HG03196 (cell line): ENCODE measurements at regions not wholly inside any gene's neighbourhood (a gene's known extent, or its start where the extent isn't known, plus 50 kb on each side); places are given as distances from the start of the nearest gene placed in this dataset.

Source experiments
- ATAC-seq: cut with Tn5 transposase; IDR thresholded peaks from one replicate; pipeline ENCODE4 v1.9.1; 2021; ENCODE audit not compliant: unreplicated experiment

- ATAC-seq: no peak
Observed at GRCh38 chr11:128407962-128408361, 179.4 kb downstream of the ETS1 start.

- no peak for ATAC-seq
Observed at GRCh38 chr11:128405714-128406662, 181.4 kb downstream of the ETS1 start.

DNA sequence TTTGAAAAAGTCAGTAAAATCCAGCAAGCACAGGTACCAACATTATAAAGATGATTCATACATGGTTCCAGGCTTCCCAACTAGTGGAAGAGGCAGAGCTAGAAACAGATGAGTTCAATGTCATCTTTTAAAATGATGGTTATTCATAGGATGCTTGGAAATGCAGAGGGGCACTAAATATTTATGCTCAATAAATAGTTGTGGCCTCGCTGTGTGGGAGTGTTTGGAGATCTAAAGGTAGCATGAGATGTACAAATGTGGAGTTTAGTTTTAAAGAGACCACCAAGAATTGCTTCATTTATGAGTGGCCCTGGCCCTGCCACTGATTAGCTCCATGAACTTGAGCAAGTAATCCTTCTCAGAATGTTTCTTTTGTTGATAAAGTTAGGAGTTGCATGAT, 182.2 kb downstream of the ETS1 start:
- ATAC-seq: no peak

- no peak for ATAC-seq
Observed at GRCh38 chr11:128404437-128404836, 182.9 kb downstream of the ETS1 start.

DNA sequence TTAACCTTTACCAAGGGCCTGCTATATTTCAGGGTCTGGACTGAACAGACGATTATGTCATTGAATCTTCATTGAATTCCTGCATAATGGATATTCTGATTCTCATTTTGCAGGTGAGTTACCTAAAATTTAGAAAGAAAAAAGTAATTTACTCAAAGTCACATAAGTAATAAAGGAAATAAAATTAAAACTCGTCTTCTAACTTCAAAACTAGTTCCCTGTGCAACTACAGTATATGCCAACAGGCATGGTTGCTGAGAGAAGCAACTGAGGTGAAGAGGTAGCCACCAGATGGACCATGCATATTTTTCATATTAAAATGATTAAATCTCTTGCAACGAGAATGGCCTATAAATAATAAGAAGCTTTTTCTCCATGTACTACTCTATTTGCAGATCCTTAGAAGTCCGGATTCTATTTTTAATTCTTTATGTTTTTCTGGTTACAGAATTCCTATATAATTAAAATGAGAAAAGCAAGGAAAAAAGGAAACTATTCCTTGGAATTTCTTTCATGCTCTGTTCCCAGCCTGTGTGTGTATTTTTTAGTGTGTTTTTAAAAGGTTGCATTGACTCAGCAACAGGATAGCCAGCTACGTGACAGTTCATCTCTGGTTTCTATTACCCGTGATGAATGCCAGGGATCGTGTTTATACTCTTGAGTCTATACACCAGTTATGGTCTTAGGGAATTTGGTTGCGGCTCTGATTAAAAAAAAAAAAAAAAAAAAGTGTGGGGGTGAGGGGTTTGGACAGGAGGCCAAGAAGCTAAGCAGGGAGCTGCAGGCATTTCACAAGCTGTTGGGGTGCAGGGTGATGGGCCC, 186.8 kb downstream of the ETS1 start:
- no peak for ATAC-seq

- no peak for ATAC-seq
Observed at GRCh38 chr11:128399251-128400121, 187.9 kb downstream of the ETS1 start.

DNA sequence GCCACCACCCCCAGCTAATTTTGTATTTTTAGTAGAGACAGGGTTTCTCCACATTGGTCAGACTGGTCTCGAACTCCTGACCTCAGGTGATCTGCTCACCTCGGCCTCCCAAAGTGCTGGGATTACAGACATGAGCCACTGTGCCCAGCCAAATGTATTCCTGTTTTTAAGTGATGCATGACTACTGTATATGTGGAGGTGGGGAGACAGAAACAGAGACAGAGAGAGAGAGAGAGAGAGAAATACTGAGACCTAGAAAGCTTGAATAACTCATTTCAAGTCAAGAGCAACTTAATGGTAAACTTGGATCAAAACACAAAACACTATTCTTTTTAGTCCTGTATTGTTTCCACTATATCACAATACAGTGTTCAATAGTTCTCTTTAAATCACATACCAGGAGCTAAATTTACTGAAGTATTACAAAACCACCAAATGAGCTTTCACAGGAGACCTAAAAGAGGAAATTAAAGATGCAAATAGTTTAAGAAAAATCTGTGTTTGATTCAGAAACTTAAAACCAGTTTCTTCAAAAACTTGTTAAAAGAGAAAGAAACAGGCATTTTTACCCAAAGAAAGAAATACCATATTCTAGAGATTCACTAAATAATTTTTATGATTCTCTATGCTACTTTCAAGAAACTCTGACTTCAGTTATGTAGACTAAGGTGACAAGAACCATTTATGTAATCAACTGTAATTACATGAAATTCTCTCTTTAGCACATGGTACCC, 188.7 kb downstream of the ETS1 start:
- no peak for ATAC-seq

DNA sequence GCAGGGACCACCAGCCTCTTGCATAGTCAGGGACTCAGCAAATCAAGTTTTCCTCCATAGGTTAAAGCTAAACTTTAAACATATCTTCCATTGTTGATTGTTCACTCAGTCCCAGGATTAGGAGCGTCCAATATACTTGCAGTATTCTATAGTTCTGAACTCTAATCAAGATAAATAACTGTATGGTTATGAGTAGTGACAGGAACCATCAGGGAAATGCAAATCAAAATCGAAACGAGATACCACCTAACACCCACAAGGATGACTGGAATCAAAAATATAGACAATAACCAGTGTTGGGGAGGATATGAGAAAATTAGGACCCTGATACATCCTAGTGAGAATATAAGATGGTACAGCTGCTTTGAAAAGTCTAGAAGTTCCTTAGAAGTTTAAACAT, 190.0 kb downstream of the ETS1 start:
- ATAC-seq: no peak

DNA sequence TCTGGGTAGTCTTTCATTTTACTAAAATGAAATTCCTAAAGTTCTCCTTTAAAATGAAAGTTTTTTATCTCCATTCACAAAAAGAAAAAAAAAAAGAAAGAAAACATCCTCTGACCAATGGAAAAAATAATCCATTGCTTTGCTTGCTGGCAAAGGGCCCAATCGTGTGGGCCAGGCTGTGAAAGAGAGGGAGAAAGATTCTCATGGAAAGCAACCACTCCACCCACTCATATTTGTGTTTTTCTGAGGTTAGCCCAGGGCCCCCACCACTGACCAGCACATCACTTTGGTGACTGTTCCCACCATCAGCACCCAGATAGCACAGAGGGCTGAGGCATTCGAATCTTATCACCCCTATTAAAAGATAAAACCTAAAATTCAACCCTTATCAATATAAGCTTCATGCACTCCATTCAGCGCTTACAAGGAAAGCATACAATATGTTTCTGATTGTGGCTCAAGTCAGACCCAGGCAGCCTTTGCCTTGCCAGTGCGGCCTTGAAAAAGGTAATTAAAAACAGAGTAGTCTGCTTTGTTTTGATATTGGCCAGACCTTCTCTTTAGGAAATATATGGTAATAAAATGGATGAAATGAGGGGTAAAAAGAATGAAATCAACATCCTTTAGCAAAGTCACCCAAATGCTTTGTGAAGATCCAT, 192.8 kb downstream of the ETS1 start:
- ATAC-seq: no peak

DNA sequence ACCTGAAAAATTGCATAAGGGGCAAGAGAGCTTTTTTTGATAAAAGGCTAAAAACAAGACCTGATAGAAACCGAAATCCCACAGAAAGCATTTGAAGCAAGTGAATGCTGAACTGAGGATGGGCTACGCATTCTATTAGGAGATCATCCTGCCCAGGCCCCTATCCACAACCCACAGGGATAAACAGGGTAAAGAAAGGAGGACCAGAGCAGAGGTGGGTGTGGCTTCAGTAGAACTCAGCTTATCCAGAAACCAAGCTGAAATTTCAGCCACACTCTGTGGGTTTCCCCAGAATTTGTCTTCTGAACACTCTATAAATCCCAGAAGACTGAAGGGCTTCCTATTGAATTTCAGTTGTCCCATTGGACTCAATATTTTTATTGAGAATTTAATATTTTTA, 195.1 kb downstream of the ETS1 start:
- ATAC-seq: no peak

DNA sequence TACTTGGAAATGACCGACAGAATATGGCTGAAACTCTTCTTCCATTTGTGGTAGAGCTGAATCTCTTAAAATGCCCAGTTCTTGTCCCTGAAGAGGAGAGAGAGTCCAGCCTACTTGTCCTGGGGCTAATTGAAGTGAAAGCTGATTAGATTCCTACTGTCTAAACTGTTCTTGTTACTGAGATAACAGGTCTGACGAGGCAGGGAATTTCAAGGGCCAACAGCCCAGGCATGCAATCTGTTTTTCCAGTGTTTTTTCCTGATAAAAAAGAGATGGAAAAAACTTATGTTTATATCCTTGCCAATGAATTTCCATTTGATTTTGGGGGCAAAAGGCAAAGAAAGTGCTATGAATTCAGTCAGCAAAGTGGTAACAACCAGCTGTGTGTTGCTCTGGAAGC, 195.5 kb downstream of the ETS1 start:
- no peak for ATAC-seq

DNA sequence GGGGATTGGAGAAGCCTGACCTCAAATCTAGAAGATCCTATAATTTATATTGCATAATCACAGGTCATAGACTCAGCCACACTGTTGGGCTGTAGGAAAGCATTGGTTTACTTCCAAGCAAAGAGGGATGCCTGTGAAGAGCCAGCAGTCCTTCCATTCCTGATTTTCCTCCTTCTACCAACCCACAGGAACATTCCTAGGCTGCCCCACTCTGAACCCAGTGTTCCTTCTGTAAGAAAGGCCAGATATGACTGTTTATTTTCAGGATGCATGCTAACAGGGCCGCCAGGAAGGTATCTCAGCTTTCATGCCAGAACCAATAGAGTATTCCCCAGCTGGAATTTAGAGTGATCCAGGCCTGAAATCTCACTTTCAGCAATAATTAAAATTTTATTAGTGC, 197.1 kb downstream of the ETS1 start:
- ATAC-seq: no peak

GRCh38 chr11:128389461-128389976, 197.8 kb downstream of the ETS1 start:
- ATAC-seq: no peak

DNA sequence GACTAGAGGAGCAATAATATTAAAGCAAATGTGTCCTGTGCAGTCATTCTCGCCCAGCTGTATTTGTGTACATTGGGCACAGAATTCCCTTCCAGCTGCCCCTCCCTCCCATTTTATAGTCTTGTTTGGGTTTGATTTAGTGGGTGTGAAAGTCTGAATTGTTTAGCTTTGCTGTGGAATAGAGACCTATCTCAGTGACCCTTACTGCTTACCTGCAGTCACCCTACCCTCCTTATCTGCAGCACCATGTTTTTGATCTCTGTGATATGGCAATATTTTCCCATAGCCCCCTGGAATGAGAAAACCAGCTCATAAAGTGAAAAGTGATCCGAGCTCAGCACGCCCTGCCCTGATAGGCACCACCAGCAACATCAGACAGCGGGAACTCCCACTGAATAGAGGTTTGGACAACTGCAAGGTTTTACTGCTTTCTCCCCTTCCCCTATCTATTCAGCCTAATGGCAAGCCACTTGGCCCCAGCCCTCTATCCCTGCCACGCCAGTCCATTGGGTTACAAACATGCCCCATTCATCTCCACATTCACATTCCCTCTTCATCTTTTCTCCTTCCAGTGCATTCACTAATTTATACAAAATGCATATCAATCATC, 199.0 kb downstream of the ETS1 start:
- no peak for ATAC-seq

DNA sequence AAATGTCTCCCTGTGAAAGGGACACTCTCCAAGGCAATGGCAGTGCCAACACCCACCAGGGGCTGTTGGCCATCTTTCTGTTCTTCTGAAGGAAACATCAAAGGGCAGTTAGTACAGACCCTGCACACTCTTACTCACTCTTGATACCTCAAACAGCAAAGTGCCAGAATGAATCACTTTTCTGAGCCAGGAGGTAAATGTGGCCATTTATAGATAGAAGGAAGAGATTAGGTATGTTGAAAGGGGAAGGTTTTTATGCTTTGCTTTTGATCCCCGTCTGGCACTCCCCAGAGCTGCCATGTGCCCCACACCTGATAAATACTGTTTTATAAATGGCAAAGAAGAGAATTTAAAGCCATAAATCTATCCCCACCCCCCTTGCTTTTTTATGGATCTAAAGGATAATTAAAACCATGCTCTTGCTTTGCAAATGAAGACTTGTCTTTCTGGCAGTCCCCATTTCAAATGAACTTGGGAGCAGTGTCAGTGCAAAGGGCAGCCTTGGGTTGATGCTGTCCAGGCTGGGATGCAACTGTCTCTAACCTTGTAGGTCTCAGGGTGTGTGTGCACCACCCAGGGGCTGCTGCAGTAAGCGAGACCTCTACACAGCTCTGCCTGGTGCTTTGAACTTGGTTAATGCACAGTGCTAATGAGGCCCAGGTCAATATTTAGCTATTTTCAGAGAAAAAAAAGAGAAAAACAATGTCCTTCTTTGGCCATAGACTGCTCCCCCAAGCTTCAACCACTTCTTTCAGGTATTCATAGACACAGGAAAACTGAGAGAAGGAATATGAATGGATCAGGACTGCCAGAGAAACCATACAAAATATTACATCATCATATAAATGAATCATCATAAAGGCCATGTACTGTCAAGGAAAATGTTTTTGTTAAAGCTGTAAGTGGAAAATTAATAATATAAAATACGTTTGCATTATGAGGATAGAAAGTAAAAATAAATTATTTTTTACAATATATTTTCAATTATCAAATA, 207.5 kb downstream of the ETS1 start:
- ATAC-seq: no peak

- no peak for ATAC-seq
Observed at GRCh38 chr11:128375961-128376360, 211.4 kb downstream of the ETS1 start.

DNA sequence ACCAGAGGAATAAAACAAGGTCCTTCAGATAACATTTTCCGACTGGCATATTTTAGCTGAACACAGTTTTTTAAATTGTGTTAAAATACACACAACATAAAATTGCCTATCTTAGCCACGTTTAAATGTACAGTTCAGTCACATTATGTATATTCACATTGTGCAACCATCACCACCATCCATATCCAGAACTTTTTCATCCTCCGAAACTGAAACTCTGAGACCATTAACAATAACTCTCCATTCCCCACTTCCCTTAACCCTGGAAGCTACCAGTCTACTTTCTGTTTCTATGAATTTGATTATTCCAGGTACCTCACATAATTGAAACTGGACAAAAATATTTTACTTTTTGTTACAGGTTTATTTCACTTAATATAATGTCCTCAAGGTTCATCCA, 213.3 kb downstream of the ETS1 start:
- no peak for ATAC-seq

- ATAC-seq: no peak
Observed at GRCh38 chr11:128372977-128373376, 214.4 kb downstream of the ETS1 start.
